ENCODE measurements at regions not wholly inside any gene's neighbourhood (a gene's known extent, or its start where the extent isn't known, plus 50 kb on each side); places are given as distances from the start of the nearest gene placed in this dataset.

- Histone ChIP-seq H3K9me3 (no peaks in the 10 kb centered on the region), H3K36me3 (no peaks in the 10 kb centered on the region), H3K27me3 (no peaks in the 10 kb centered on the region), H3K4me3 (no peak overlapping the region), H3K27ac (no peak overlapping the region), H3K4me1 (no peaks in the 10 kb centered on the region)
- ATAC-seq (peak in 3 of 4 donors; percentile 48 to 64 (median 59)), DNase-seq (peak in 1 of 3 donors; percentile 24)
- no peak for TF ChIP-seq CTCF (IDR thresholded peaks at IDR 0.05)
- intact Hi-C loops (cut with DNase I): no loop called here
- 21% methylated on average over 7 of the region's 7 CpGs for WGBS (ENCODE audit: insufficient coverage, low coverage, low lambda C conversion rate, missing lambda C conversion rate)
Measured at GRCh38 chr10:62541811-62542210, 167.6 kb downstream of the ZNF365 start.

GRCh38 chr10:62543571-62544355, 169.6 kb downstream of the ZNF365 start:
- H3K36me3 ChIP-seq: no peaks in the 10 kb centered on the region
- intact Hi-C loops (cut with DNase I): no loop called here
- H3K27me3 ChIP-seq: no peaks in the 10 kb centered on the region
- H3K4me3 ChIP-seq: no peak overlapping the region
- no peaks in the 10 kb centered on the region for H3K9me3 ChIP-seq
- 67% methylated on average over 9 of the region's 9 CpGs for WGBS (ENCODE audit: insufficient coverage, low coverage, low lambda C conversion rate, missing lambda C conversion rate)
- ATAC-seq (no peak), DNase-seq (no peak)
- peak overlapping the region in 1 of 3 donors; percentile 6 for H3K27ac ChIP-seq
- H3K4me1 ChIP-seq: no peaks in the 10 kb centered on the region
- TF ChIP-seq CTCF (IDR thresholded peaks at IDR 0.05): no peak
- no peak for TF ChIP-seq POLR2A (IDR thresholded peaks at IDR 0.05)

GRCh38 chr10:62545160-62546066, 171.2 kb downstream of the ZNF365 start:
- no peak for DNase-seq
- no peaks in the 10 kb centered on the region for H3K36me3 ChIP-seq
- no peaks in the 10 kb centered on the region for H3K9me3 ChIP-seq
- no peaks in the 10 kb centered on the region for H3K4me1 ChIP-seq
- peak in 3 of 4 donors; percentile 32 to 59 (median 50) for ATAC-seq
- H3K4me3 ChIP-seq: no peak overlapping the region
- intact Hi-C loops (cut with DNase I): no loop called here
- WGBS (ENCODE audit: insufficient coverage, low coverage, low lambda C conversion rate, missing lambda C conversion rate): 52% methylated on average over 5 of the region's 5 CpGs
- no peak overlapping the region for H3K27ac ChIP-seq
- TF ChIP-seq CTCF (IDR thresholded peaks at IDR 0.05): no peak
- no peak for TF ChIP-seq POLR2A (IDR thresholded peaks at IDR 0.05)
- no peaks in the 10 kb centered on the region for H3K27me3 ChIP-seq

- no peak for TF ChIP-seq POLR2A (IDR thresholded peaks at IDR 0.05)
- no peak for TF ChIP-seq CTCF (IDR thresholded peaks at IDR 0.05)
- intact Hi-C loops (cut with DNase I): no loop called here
- ATAC-seq (no peak), DNase-seq (no peak)
- WGBS (ENCODE audit: insufficient coverage, low coverage, low lambda C conversion rate, missing lambda C conversion rate): 56% methylated on average over 3 of the region's 3 CpGs
- no peaks in the 10 kb centered on the region for H3K9me3 ChIP-seq
- H3K27ac ChIP-seq: no peak overlapping the region
- no peak overlapping the region for H3K4me3 ChIP-seq
- no peaks in the 10 kb centered on the region for H3K4me1 ChIP-seq
- H3K27me3 ChIP-seq: no peaks in the 10 kb centered on the region
- H3K36me3 ChIP-seq: no peaks in the 10 kb centered on the region
Measured at GRCh38 chr10:62548686-62549085, 174.5 kb downstream of the ZNF365 start.

All from right lobe of liver (tissue), 6 donors.